NCI-H748 (cell line): ENCODE measurements at regions not wholly inside any gene's neighbourhood (a gene's known extent, or its start where the extent isn't known, plus 50 kb on each side); places are given as distances from the start of the nearest gene placed in this dataset.

Experiments
- DNase-seq: peaks from one replicate; lab custom pipeline; 2025; ENCODE audit not compliant: unreplicated experiment; lab: John Stamatoyannopoulos, UW

- DNase-seq: no peak
Measured at GRCh38 chr14:101002738-101003137, 99.2 kb upstream of the RTL1 start.

GRCh38 chr14:101004176-101004575, 100.7 kb upstream of the RTL1 start:
- no peak for DNase-seq

DNA sequence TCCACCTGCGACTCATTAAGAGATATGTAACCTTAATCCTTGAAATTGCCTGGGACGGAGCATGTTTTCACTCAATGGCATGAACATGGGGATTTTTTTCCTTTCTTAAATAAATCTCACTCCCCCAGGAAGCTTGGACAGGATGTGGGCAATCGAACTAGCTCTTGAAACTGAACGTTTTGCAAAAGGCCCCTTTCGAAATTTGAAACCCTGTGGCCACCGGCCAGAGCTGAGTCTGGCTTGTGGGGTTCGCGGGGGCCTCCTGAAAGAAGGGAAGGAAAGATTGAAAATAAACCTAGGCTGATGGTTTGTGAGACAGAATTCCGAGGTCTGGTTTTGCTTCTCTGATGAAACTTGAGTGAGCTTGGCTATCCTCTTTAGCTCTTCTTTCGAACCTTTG, 101.4 kb upstream of the RTL1 start:
- no peak for DNase-seq

- DNase-seq: no peak
Measured at GRCh38 chr14:101005447-101005846, 101.9 kb upstream of the RTL1 start.

DNA sequence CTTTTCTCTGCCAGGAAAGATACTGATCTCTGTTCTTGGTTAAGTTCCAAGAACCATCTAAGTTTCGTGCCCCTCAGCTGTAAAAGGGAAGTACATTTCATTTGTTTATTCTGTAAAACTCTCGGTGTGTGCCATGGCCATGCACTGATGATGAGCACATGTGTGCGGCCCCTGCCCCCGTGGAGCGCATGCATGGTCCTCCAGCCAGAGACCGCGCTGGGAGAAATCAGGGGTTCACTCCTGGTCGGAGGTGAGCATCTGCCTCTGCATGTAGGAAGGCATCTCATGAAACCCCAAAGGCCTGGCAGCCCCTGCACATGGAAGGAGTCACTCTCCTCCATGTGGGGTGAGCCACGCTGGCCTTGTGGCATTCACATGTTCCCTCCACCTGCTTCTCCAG, 102.5 kb upstream of the RTL1 start:
- DNase-seq: no peak

GRCh38 chr14:101007004-101007614, 103.6 kb upstream of the RTL1 start:
- DNase-seq: no peak

- DNase-seq: no peak
Measured at GRCh38 chr14:101007765-101008164, 104.2 kb upstream of the RTL1 start.

GRCh38 chr14:101008196-101008595, 104.7 kb upstream of the RTL1 start:
- no peak for DNase-seq

DNA sequence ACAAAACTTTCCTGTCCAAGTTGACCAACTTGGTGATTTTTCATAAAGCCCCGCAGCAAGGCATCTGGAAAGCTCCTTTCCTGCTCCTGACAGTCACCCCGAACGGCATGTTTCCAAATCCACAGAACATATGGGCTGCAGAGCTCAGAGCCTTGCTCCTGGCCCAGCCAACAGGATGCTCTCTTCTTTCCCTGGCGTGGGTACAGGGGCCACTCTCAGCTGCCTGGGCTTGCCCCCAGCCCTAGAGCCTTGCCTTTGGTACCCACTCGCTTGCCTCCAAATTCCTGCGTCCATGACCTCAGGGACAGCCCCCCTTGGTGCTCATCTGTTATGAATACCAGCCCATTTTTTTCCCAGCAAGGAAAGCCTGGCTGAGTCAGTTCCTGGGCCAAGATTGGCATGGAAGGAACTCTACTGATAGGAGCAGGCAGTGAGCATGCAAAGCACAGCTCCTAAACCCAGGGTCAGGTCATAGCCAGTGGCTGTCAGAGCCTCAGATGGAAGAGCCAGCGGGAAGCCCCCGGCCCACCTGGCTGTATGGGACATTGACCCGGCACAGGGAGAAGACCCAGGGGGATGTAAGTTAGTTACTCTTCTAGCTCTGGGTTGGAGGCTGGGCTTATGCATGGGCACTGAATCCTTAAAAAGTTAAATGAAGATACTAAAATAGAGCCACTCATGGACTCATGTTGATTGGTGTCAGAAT, 105.3 kb upstream of the RTL1 start:
- no peak for DNase-seq

DNA sequence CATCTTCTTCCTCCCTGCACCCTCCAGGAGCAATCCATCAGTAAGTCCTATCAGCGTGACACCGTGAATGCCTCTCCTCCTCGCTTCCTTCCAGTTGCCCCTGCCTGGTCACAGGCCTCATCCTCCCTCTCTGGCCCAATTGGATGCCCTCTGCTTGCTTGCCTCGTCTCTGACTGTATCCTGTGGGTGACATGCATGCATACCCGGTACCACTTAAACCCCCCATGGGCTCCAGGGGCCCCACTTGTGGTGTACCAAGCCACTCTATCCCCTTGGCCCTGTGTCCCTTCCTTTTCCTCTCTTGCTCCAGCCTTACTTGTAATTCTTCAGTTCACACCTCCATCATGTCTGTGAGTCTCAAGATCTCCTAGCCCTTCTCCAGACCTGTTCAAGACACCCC, 106.0 kb upstream of the RTL1 start:
- no peak for DNase-seq

DNA sequence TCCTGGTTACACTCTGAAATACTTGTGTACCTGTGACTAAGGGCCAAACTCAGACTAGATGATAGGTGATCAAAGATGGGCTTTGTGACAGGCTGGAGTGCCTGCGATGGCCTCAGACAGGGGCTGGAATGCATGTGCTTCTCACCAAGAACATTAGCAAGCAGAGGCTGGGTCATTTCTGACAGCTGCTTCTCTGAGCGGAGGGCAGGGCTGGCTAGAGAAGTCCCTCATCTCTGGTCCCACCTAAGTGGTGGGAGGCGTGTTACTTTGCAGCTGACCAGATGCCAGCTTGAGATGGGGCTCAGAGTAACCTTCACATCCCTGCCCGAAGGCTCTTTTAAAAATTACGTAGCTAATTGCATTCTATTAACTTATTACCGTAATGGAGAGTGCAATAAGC, 106.8 kb upstream of the RTL1 start:
- DNase-seq: peak; percentile 75

DNA sequence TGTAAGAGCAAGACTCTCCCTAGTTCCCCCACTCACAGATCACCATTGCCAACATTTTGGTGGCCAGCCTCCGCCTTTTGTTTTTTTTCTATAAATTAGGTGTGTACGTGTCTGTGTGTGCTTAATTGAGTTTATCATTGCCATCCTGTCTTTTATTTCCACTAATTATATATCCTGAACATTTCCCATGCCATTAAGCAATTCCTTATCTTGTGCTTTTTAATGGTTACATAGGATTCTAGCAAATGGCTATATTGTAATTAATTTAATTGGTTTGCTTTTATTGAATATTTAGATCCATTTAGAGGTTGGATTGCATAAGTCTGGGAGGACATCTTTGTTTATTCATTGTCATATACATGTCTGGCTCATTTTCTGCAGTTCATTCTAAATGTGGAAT, 107.3 kb upstream of the RTL1 start:
- peak; percentile 94 for DNase-seq

- DNase-seq: no peak
Measured at GRCh38 chr14:101017209-101017608, 113.7 kb upstream of the RTL1 start.

GRCh38 chr14:101017806-101018560, 114.5 kb upstream of the RTL1 start:
- DNase-seq: no peak

- DNase-seq: no peak
Measured at GRCh38 chr14:101018561-101019290, 115.2 kb upstream of the RTL1 start.

GRCh38 chr14:101019541-101019940, 116.0 kb upstream of the RTL1 start:
- DNase-seq: no peak

DNA sequence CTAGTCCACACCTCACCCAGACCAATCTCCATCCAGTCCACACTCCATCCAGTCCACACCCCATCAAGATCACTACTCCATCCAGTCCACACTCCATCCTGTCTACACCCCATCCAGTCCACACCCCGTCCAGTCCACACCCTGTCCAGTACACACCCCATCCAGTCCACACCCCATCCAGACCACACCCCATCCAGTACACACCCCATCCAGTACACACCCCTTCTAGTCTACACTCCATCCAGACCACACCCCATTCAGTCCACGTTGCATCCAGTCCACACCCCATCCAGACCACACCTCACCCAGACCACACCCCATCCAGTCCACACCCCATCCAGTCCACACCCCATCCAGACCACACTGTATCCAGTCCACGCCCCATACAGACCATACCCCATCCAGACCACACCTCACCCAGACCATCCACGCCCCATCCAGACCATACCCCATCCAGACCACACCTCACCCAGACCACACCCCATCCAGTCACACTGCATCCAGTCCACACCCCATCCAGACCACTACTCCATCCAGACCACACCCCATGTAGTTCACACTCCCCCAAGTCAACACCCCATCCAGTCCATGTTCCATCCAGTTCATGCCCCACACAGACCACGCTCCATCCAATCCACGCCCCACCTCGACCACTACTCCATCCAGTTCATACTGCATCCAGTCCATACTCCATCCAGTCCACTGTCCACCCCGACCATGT, 116.6 kb upstream of the RTL1 start:
- DNase-seq: no peak

DNA sequence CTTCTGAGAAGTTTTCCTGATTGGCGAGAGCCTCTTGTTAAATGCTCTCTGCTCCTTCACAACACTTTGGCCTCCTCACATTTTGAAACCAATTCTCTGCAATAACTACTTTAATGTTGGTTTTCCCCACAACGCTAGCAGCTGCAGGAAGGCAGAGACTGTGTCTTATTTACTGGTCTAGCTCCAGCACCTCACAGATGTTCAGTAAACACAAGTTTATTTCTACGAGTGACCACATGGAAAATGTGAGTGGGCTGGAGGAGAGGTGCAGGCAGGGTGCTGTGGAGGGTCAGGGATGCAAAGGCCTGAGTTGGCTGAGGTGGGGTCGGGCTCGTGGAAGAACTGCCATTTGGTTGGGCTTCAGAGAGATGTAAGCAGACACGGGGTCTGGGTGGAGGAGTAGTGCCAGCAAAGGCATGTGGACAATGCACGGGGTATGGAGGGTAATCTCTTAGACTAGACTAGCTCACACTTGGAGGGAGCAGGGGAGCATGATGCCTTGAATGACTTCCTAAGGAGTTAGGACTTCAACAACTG, 117.4 kb upstream of the RTL1 start:
- no peak for DNase-seq

DNA sequence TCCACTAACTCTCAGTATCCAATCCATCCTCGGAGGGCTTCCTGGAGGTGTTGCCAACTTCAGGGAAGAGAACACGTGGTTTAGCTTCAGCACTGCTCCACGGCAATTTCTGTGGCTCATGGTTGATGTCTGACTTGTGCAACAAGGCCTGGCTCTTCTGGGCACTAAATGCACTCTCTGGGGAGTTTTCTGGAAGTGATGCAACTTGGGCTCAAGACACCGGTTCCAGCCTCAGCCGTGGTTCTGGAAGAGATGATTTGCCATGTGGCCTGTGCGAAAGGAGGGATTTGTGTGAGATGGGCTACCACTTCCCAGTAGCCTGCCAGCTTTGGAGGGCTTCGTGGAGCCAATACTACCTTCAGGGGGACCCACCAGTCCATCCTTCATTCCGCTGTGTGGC, 118.6 kb upstream of the RTL1 start:
- no peak for DNase-seq

- DNase-seq: no peak
Measured at GRCh38 chr14:101022916-101023435, 119.5 kb upstream of the RTL1 start.
